Gastrocnemius medialis (tissue), 4 donors: ENCODE measurements at regions not wholly inside any gene's neighbourhood (a gene's known extent, or its start where the extent isn't known, plus 50 kb on each side); places are given as distances from the start of the nearest gene placed in this dataset.

Experiments
- ATAC-seq, 2 donors: fragments of 150-250 bp; one replicate each; pipeline ENCODE4 v1.9.1; 2016
- DNase-seq, 2 donors: peaks; one replicate each; pipeline ENCODE4 v3.0.0-alpha.2; 2019
- H3K27ac ChIP-seq, 4 donors: fragments of 200-600 bp; sonication (generic); 1 replicate in 1 of 4; 2 replicates in 3 of 4; pipeline ENCODE4 v1.5.1; 2016 to 2018; ENCODE audit warnings: mild to moderate bottlenecking in 2 of 4, moderate library complexity in 1 of 4
- H3K27me3 ChIP-seq, 3 donors: fragments of 200-600 bp; sonication (generic) in 2 of 3; 1 replicate in 1 of 3; 2 replicates in 2 of 3; pipeline versions ENCODE4 v1.5.1 to v1.6.0; 2016 to 2019; ENCODE audit warnings: mild to moderate bottlenecking in 1 of 3, moderate library complexity in 1 of 3
- H3K36me3 ChIP-seq, 2 donors: fragments of 200-600 bp; sonication (generic) in 1 of 2; one replicate each; pipeline ENCODE4 v1.5.1; 2017 to 2018
- H3K4me1 ChIP-seq, 2 donors: fragments of 200-600 bp; sonication (generic) in 1 of 2; one replicate each; pipeline ENCODE4 v1.5.1; 2016 to 2017; ENCODE audit warnings: mild to moderate bottlenecking in 2 of 2
- H3K4me3 ChIP-seq, 4 donors: fragments of 200-600 bp; sonication (generic) in 3 of 4; 1 replicate in 1 of 4; 2 replicates in 3 of 4; pipeline ENCODE4 v1.5.1; 2016 to 2019; ENCODE audit warnings: mild to moderate bottlenecking in 2 of 4
- H3K9me3 ChIP-seq, 3 donors: fragments of 200-600 bp; sonication (generic) in 2 of 3; 1 replicate in 1 of 3; 2 replicates in 2 of 3; pipeline ENCODE4 v1.5.1; 2016 to 2019
- CTCF ChIP-seq, 5 experiments: fragments of 450-650 bp in 3 of 5; fragments of 200-600 bp in 2 of 5; sonication (generic) in 2 of 5; IDR thresholded peaks in 4 of 5; conservative IDR thresholded peaks in 1 of 5; 1 replicate in 4 of 5; 2 replicates in 1 of 5; pipeline ENCODE4 v1.5.1; 2016 to 2019; ENCODE audit warnings: antibody characterized with exemption in 5 of 5, mild to moderate bottlenecking in 3 of 5, moderate library complexity in 3 of 5
- POLR2A ChIP-seq, 2 donors: fragments of 450-650 bp; IDR thresholded peaks; one replicate each; pipeline ENCODE4 v1.6.1; 2017; ENCODE audit warnings: antibody characterized with exemption in 2 of 2, mild to moderate bottlenecking in 2 of 2, moderate library complexity in 2 of 2
- in situ Hi-C, 4 donors: fragments of 200-750 bp; cut with MboI; loops; one replicate each; pipeline versions ENCODE4 v1.15.0 to v1.8.0; 2017; ENCODE audit warnings: low sequenced_read_pairs in 4 of 4
- intact Hi-C: fragments of 100-400 bp; cut with DNase I; formaldehyde crosslinking; loops from one replicate; pipeline ENCODE4 v1.15.1; 2023; ENCODE audit warnings: low total_unique reads

GRCh38 chr3:170746175-170746942 lies 123.6 kb downstream of the RPL22L1 start:
- H3K36me3 ChIP-seq = no peaks in the 10 kb centered on the region
- H3K27me3 ChIP-seq = no peaks in the 10 kb centered on the region
- no peaks in the 10 kb centered on the region for H3K9me3 ChIP-seq
- in situ Hi-C loops = no loop called here
- no peak overlapping the region for H3K27ac ChIP-seq
- peaks cover 0 to 2% of the 10 kb centered on the region in 2 donors for H3K4me1 ChIP-seq
- intact Hi-C loops = no loop called here
- no peak overlapping the region for H3K4me3 ChIP-seq
- DNase-seq = no peak
- TF ChIP-seq POLR2A (IDR thresholded peaks at IDR 0.05) = no peak
- TF ChIP-seq CTCF (IDR thresholded peaks at IDR 0.05 in 4 of 5, conservative IDR thresholded peaks at IDR 0.05 in 1 of 5) = no peak
- ATAC-seq = no peak

GRCh38 chr3:170745211-170745718 lies 124.7 kb downstream of the RPL22L1 start:
- H3K27ac ChIP-seq = no peak overlapping the region
- H3K9me3 ChIP-seq = no peaks in the 10 kb centered on the region
- H3K4me1 ChIP-seq = no peaks in the 10 kb centered on the region
- intact Hi-C loops (no loop called here), in situ Hi-C loops (no loop called here)
- H3K4me3 ChIP-seq = no peak overlapping the region
- ATAC-seq (no peak), DNase-seq (no peak)
- no peaks in the 10 kb centered on the region for H3K36me3 ChIP-seq
- TF ChIP-seq POLR2A (IDR thresholded peaks at IDR 0.05) = no peak
- no peaks in the 10 kb centered on the region for H3K27me3 ChIP-seq

- no peak for ATAC-seq
- Histone ChIP-seq H3K9me3 (no peaks in the 10 kb centered on the region), H3K4me3 (no peak overlapping the region), H3K36me3 (no peaks in the 10 kb centered on the region), H3K27ac (peak overlapping the region in 1 of 4 donors; percentile 31), H3K4me1 (no peaks in the 10 kb centered on the region), H3K27me3 (no peaks in the 10 kb centered on the region)
- no peak for TF ChIP-seq POLR2A (IDR thresholded peaks at IDR 0.05)
- TF ChIP-seq CTCF (IDR thresholded peaks at IDR 0.05 in 4 of 5, conservative IDR thresholded peaks at IDR 0.05 in 1 of 5) = no peak
- no peak for DNase-seq
- in situ Hi-C loops (no loop called here), intact Hi-C loops (no loop called here)
Observed at GRCh38 chr3:170741756-170742529, 128.1 kb downstream of the RPL22L1 start.

DNA sequence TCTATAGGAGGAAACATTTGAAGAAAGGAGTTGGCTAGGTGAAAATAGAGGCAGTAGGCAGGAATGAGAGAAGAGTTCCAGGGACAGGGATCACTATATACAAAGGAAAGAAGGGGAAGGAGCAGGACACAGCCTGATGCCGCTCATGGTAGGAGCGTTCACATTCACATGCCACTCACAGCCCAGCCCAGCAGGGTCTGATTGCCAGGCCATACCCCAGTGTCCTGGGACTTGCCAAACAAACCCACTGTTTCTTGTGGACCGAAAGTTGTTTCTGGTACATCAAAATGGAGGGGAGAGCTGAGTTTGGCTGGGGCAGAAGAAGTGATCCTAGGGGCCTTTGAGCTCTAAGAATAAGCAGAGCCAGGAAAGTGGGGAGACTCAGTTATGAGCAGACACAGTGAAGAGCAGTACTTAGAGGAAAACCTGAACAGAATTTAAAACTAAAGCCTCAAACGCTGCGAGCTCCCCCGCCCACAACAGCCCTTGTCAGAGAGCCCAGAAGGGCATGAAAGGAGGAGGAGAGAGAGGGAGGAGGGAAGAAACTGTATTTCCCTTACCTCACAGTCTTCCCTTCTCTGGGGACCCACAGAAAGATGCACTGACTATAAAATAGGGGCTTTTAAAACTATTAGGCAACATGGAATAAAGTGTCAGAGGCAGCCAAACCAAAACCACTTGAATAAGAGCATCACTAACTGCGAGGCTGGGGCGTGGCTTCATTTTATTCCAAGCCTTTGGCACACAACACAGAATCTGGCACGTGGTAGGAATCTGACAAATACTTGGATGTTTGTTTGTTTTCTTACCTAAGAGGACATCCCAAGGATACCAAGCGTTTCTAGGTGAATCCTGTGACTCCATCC lies 129.0 kb downstream of the RPL22L1 start:
- Histone ChIP-seq H3K36me3 (no peaks in the 10 kb centered on the region), H3K4me1 (no peaks in the 10 kb centered on the region), H3K4me3 (no peak overlapping the region), H3K9me3 (no peaks in the 10 kb centered on the region), H3K27ac (peak overlapping the region; percentile 4 to 46 (median 26)), H3K27me3 (no peaks in the 10 kb centered on the region)
- DNase-seq (peak; percentile 28 to 65), ATAC-seq (peak; percentile 79 to 85)
- intact Hi-C loops = no loop called here
- in situ Hi-C loops = no loop called here
- TF ChIP-seq CTCF (IDR thresholded peaks at IDR 0.05 in 4 of 5, conservative IDR thresholded peaks at IDR 0.05 in 1 of 5) = no peak
- no peak for TF ChIP-seq POLR2A (IDR thresholded peaks at IDR 0.05)
